KBM-7 (cell line): ENCODE measurements at regions not wholly inside any gene's neighbourhood (a gene's known extent, or its start where the extent isn't known, plus 50 kb on each side); places are given as distances from the start of the nearest gene placed in this dataset.

Source experiments
- DNase-seq: peaks from one replicate; pipeline ENCODE4 v3.0.0-alpha.2; 2015
- in situ Hi-C: fragments of 300-500 bp; cut with MboI; formaldehyde crosslinking; loops from 2 replicates; pipeline ENCODE4 v1.14.3; 2020; ENCODE audit warnings: low sequenced_read_pairs, low pct_unique_long_range_greater_than_20kb, mixed read lengths

- in situ Hi-C loops, result no loop called here
- DNase-seq, result no peak
These were observed 1318.5 kb upstream of the ADGRL3 start for GRCh38 chr4:59881632-59882031.

GRCh38 chr4:59904331-59904730 lies 1295.8 kb upstream of the ADGRL3 start:
- in situ Hi-C loops, result no loop called here
- no peak for DNase-seq

- DNase-seq, result no peak
- in situ Hi-C loops, result no loop called here
These were observed 1279.7 kb upstream of the ADGRL3 start for GRCh38 chr4:59920416-59920815.

- no peak for DNase-seq
- in situ Hi-C loops, result no loop called here
These were observed 1274.8 kb upstream of the ADGRL3 start for GRCh38 chr4:59925290-59925689.

- no peak for DNase-seq
- in situ Hi-C loops, result no loop called here
These were observed 1263.6 kb upstream of the ADGRL3 start for GRCh38 chr4:59936566-59936965.

GRCh38 chr4:59938166-59938565 lies 1262.0 kb upstream of the ADGRL3 start:
- no peak for DNase-seq
- in situ Hi-C loops, result no loop called here

GRCh38 chr4:59945277-59945676 lies 1254.8 kb upstream of the ADGRL3 start:
- no peak for DNase-seq
- in situ Hi-C loops, result no loop called here

- in situ Hi-C loops, result no loop called here
- DNase-seq, result no peak
These were observed 1254.4 kb upstream of the ADGRL3 start for GRCh38 chr4:59945716-59946115.

- no peak for DNase-seq
- in situ Hi-C loops, result no loop called here
These were observed 1243.8 kb upstream of the ADGRL3 start for GRCh38 chr4:59956366-59956765.

- no peak for DNase-seq
- in situ Hi-C loops, result no loop called here
These were observed 1240.0 kb upstream of the ADGRL3 start for GRCh38 chr4:59960143-59960542.

GRCh38 chr4:59966758-59967157 lies 1233.4 kb upstream of the ADGRL3 start:
- no peak for DNase-seq
- in situ Hi-C loops, result no loop called here

- DNase-seq, result no peak
- in situ Hi-C loops, result no loop called here
These were observed 1231.3 kb upstream of the ADGRL3 start for GRCh38 chr4:59968796-59969195.

GRCh38 chr4:59969909-59970308 lies 1230.2 kb upstream of the ADGRL3 start:
- no peak for DNase-seq
- in situ Hi-C loops, result no loop called here

- DNase-seq, result peak; percentile 2
- in situ Hi-C loops, result no loop called here
These were observed 1228.2 kb upstream of the ADGRL3 start for GRCh38 chr4:59971952-59972351.

GRCh38 chr4:59973492-59973891 lies 1226.6 kb upstream of the ADGRL3 start:
- DNase-seq, result no peak
- in situ Hi-C loops, result no loop called here

- no peak for DNase-seq
- in situ Hi-C loops, result no loop called here
These were observed 1221.1 kb upstream of the ADGRL3 start for GRCh38 chr4:59979061-59979460.

- DNase-seq, result no peak
- in situ Hi-C loops, result no loop called here
These were observed 1216.3 kb upstream of the ADGRL3 start for GRCh38 chr4:59983852-59984251.

GRCh38 chr4:59987289-59987688 lies 1212.8 kb upstream of the ADGRL3 start:
- DNase-seq, result no peak
- in situ Hi-C loops, result no loop called here

- DNase-seq, result peak; percentile 24
- in situ Hi-C loops, result no loop called here
These were observed 1206.0 kb upstream of the ADGRL3 start for GRCh38 chr4:59994118-59994517.

GRCh38 chr4:60002603-60003337 lies 1197.4 kb upstream of the ADGRL3 start:
- DNase-seq, result no peak
- in situ Hi-C loops, result no loop called here

- in situ Hi-C loops, result no loop called here
- no peak for DNase-seq
These were observed 1186.5 kb upstream of the ADGRL3 start for GRCh38 chr4:60013464-60014184.
